ENCODE measurements at regions not wholly inside any gene's neighbourhood (a gene's known extent, or its start where the extent isn't known, plus 50 kb on each side); places are given as distances from the start of the nearest gene placed in this dataset.

- Histone ChIP-seq H3K27me3 (ENCODE audit: control insufficient read depth in 4 of 4, insufficient read depth in 4 of 4, low read length in 3 of 4) (no peaks in the 10 kb centered on the region), H3K27ac (ENCODE audit: low read depth in 1 of 2, low read length in 2 of 2) (no peak overlapping the region), H3K9ac (ENCODE audit: low read depth in 1 of 2, low read length in 2 of 2) (no peak overlapping the region), H3K4me3 (ENCODE audit: low read depth in 1 of 3, low read length in 3 of 3) (no peak overlapping the region), H3K4me1 (ENCODE audit: control insufficient read depth in 4 of 4, insufficient read depth in 4 of 4, low read length in 3 of 4) (no peaks in the 10 kb centered on the region), H3K9me3 (ENCODE audit: control insufficient read depth in 4 of 4, low read length in 3 of 4) (no peaks in the 10 kb centered on the region), H3K36me3 (ENCODE audit: control insufficient read depth in 4 of 4, insufficient read depth in 3 of 4, low read depth in 1 of 4, low read length in 3 of 4) (no peaks in the 10 kb centered on the region)
- TF ChIP-seq MAX (IDR thresholded peaks at IDR 0.05) (no peak), RAD21 (IDR thresholded peaks at IDR 0.05) (no peak), YY1 (IDR thresholded peaks at IDR 0.05) (no peak), REST (IDR thresholded peaks at IDR 0.05) (no peak), ATF3 (IDR thresholded peaks at IDR 0.05) (no peak), EGR1 (IDR thresholded peaks at IDR 0.05; ENCODE audit: low read depth in 2 of 2) (no peak), NR2F2 (IDR thresholded peaks at IDR 0.05) (no peak), JUND (IDR thresholded peaks at IDR 0.05) (no peak), RXRA (IDR thresholded peaks at IDR 0.05) (no peak), FOXA2 (IDR thresholded peaks at IDR 0.05) (no peak), HNF4G (IDR thresholded peaks at IDR 0.05) (no peak), FOXA1 (IDR thresholded peaks at IDR 0.05) (no peak), CTCF (IDR thresholded peaks at IDR 0.05; ENCODE audit: low read depth, low read length, missing input control) (no peak), GABPA (IDR thresholded peaks at IDR 0.05 in 1 of 2, conservative IDR thresholded peaks at IDR 0.05 in 1 of 2) (no peak), TAF1 (conservative IDR thresholded peaks at IDR 0.05) (no peak), ZBTB33 (IDR thresholded peaks at IDR 0.05) (no peak), SP1 (IDR thresholded peaks at IDR 0.05) (no peak)
- WGBS = 86% methylated on average over 3 of the region's 3 CpGs
- no peak for DNase-seq (ENCODE audit: low spot score)
Observed at GRCh38 chr15:46996359-46996758, 720.9 kb upstream of the SEMA6D start.

GRCh38 chr15:46997501-46997900 lies 719.8 kb upstream of the SEMA6D start:
- no peak for DNase-seq (ENCODE audit: low spot score)
- Histone ChIP-seq H3K4me3 (ENCODE audit: low read depth in 1 of 3, low read length in 3 of 3) (no peak overlapping the region), H3K9ac (ENCODE audit: low read depth in 1 of 2, low read length in 2 of 2) (no peak overlapping the region), H3K36me3 (ENCODE audit: control insufficient read depth in 4 of 4, insufficient read depth in 3 of 4, low read depth in 1 of 4, low read length in 3 of 4) (no peaks in the 10 kb centered on the region), H3K4me1 (ENCODE audit: control insufficient read depth in 4 of 4, insufficient read depth in 4 of 4, low read length in 3 of 4) (no peaks in the 10 kb centered on the region), H3K9me3 (ENCODE audit: control insufficient read depth in 4 of 4, low read length in 3 of 4) (no peaks in the 10 kb centered on the region), H3K27me3 (ENCODE audit: control insufficient read depth in 4 of 4, insufficient read depth in 4 of 4, low read length in 3 of 4) (no peaks in the 10 kb centered on the region), H3K27ac (ENCODE audit: low read depth in 1 of 2, low read length in 2 of 2) (no peak overlapping the region)
- 90% methylated on average over 3 of the region's 3 CpGs for WGBS
- no peak for TF ChIP-seq ZBTB33 (IDR thresholded peaks at IDR 0.05)
- no peak for TF ChIP-seq JUND (IDR thresholded peaks at IDR 0.05)
- TF ChIP-seq RXRA (IDR thresholded peaks at IDR 0.05) = no peak
- TF ChIP-seq CTCF (IDR thresholded peaks at IDR 0.05; ENCODE audit: low read depth, low read length, missing input control) = no peak
- TF ChIP-seq YY1 (IDR thresholded peaks at IDR 0.05) = no peak
